Psoas muscle (tissue), 7 donors: ENCODE measurements at regions not wholly inside any gene's neighbourhood (a gene's known extent, or its start where the extent isn't known, plus 50 kb on each side); places are given as distances from the start of the nearest gene placed in this dataset.

Experiments used
- ATAC-seq, 4 donors: fragments of 200-7000 bp; cut with Tn5 transposase; one replicate each; pipeline ENCODE4 v1.9.1; 2020; ENCODE audit warnings: moderate library complexity in 3 of 4, mild to moderate bottlenecking in 2 of 4
- DNase-seq, 2 donors: peaks; one replicate each; pipeline ENCODE4 v3.0.0-alpha.2; 2020
- H3K27ac ChIP-seq: fragments of 200-600 bp; one replicate; pipeline ENCODE4 v1.8.0; 2022
- H3K27me3 ChIP-seq, 3 donors: fragments of 200-600 bp in 1 of 3; one replicate each; pipeline versions ENCODE4 v1.6.1 to v1.8.0; 2013 to 2022; ENCODE audit warnings: low read length in 2 of 3, mild to moderate bottlenecking in 2 of 3, moderate library complexity in 1 of 3; ENCODE audit not compliant: insufficient read depth in 3 of 3
- H3K36me3 ChIP-seq, 2 donors: fragments of 200-600 bp in 1 of 2; one replicate each; pipeline versions ENCODE4 v1.6.1 to v1.8.0; 2013 to 2022; ENCODE audit warnings: low read depth in 1 of 2, mild to moderate bottlenecking in 1 of 2, moderate library complexity in 1 of 2; ENCODE audit not compliant: insufficient read depth in 1 of 2
- H3K4me1 ChIP-seq: fragments of 200-600 bp; one replicate; pipeline ENCODE4 v1.8.0; 2022
- H3K4me3 ChIP-seq: fragments of 200-600 bp; one replicate; pipeline ENCODE4 v1.8.0; 2022; ENCODE audit warnings: mild to moderate bottlenecking
- H3K9me3 ChIP-seq: fragments of 200-600 bp; one replicate; pipeline ENCODE4 v1.8.0; 2022
- CTCF ChIP-seq: fragments of 200-600 bp; IDR thresholded peaks from one replicate; pipeline ENCODE4 v1.8.0; 2022; ENCODE audit warnings: antibody characterized with exemption
- WGBS, 3 donors: extraction: QIAGEN DNeasy Blood & Tissue Kit; methylation state at CpG; one replicate each; pipeline versions ENCODE4 v1.1.6 to v1.1.7; 2013; 5-methylcytosine and 5-hydroxymethylcytosine counted together
- intact Hi-C, 2 donors: fragments of 100-400 bp; cut with DNase I; formaldehyde crosslinking; loops; one replicate each; pipeline versions ENCODE4 v1.11.0 to v1.14.2; 2022
- donor health status: healthy with polysubstance abuse.
- donor health status: DM: no; HTN: no; CAD: no; lungs with moderate emphysema.
- donor health status: Bipolar disorder and iron deficiency.
- donor health status: healthy.
- donor health status: DM: yes; HTN: yes; CAD: no.
- donor health status: DM: no; HTN: no; CAD: no.
- donor health status: DM: yes; HTN: yes; CAD: no.

DNA sequence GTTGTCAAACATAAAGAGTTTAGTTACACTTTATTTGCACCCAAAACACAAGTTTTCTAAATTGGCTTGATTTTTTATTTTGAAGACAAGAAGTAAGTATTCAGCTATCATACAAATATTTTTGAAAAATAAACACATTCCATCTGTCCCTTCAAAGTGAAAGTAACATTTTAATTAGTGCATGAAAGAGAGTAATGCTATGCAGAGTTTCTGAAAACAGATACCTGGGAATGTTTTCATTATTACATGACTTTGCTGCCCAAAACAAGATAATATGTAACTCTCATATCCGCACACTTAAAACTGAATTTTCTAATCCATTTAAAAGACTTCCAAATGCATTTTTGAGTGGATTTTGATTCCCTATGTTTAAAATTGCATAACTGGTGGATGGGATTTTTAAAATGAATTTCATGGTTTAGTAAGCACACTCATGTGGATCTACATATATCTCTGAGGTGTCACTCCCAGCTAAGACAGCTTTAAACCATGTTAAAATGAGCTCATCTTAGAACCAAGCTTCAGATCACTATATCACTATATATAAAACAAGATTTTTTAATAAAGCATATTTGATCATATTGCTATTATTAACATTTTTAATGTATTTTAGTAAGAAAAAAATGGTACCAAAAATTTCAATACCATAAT is 127.5 kb downstream of the ATPSCKMT start:
- intact Hi-C loops, result no loop called here
- WGBS, 3 donors, result 82 to 89% (median 89%) methylated on average over 1 of the region's 1 CpG
- no peak overlapping the region for H3K4me3 ChIP-seq
- no peaks in the 10 kb centered on the region for H3K9me3 ChIP-seq
- ATAC-seq (no peak), DNase-seq (no peak)
- H3K36me3 ChIP-seq, result no peaks in the 10 kb centered on the region
- H3K27ac ChIP-seq, result no peak overlapping the region
- H3K27me3 ChIP-seq, result peaks cover 0 to 3% (median 0%) of the 10 kb centered on the region in 3 donors
- no peak for TF ChIP-seq CTCF
- no peaks in the 10 kb centered on the region for H3K4me1 ChIP-seq

GRCh38 chr5:10120934-10121333 is 128.8 kb downstream of the ATPSCKMT start:
- intact Hi-C loops, result no loop called here
- TF ChIP-seq CTCF, result no peak
- ATAC-seq, result no peak

DNA sequence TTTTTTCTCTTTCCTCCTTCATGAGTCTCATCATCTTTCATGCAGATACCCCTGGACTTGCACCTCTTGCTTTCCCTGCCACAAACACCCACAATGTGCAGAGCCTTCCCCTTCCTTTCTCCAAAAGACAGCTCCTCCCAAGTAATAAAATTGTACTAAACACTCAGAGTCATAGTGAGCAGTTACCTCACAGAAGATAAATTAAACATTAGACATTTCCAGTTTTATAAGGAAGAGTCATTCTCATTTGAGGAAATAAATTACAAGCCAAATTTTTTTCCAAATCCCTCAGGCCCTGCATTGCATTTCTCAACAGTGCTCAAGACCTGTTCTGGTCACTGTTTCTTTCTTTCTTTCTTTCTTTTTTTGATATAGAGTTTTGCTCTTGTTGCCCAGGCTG is 131.5 kb downstream of the ATPSCKMT start:
- no peak for ATAC-seq
- no peaks in the 10 kb centered on the region for H3K9me3 ChIP-seq
- no peaks in the 10 kb centered on the region for H3K4me1 ChIP-seq
- intact Hi-C loops, result no loop called here
- no peaks in the 10 kb centered on the region for H3K36me3 ChIP-seq
- no peak overlapping the region for H3K4me3 ChIP-seq
- H3K27ac ChIP-seq, result no peak overlapping the region
- no peak for TF ChIP-seq CTCF
- no peak for DNase-seq
- H3K27me3 ChIP-seq, result no peaks in the 10 kb centered on the region

More at GRCh38 chr5:10120934-10121333, 128.8 kb downstream of the ATPSCKMT start:
- no peak for DNase-seq
- no peaks in the 10 kb centered on the region for H3K36me3 ChIP-seq
- 98 to 99% (median 99%) methylated on average over 7 of the region's 7 CpGs for WGBS, 3 donors
- H3K9me3 ChIP-seq, result no peaks in the 10 kb centered on the region
- H3K27me3 ChIP-seq, result no peaks in the 10 kb centered on the region
- no peaks in the 10 kb centered on the region for H3K4me1 ChIP-seq
- H3K27ac ChIP-seq, result no peak overlapping the region
- H3K4me3 ChIP-seq, result no peak overlapping the region

- Histone ChIP-seq H3K9me3 (no peaks in the 10 kb centered on the region), H3K4me1 (no peaks in the 10 kb centered on the region), H3K27me3 (no peaks in the 10 kb centered on the region), H3K36me3 (no peaks in the 10 kb centered on the region), H3K4me3 (no peak overlapping the region), H3K27ac (no peak overlapping the region)
- ATAC-seq (no peak), DNase-seq (no peak)
- no peak for TF ChIP-seq CTCF
- intact Hi-C loops, result no loop called here
Measured at GRCh38 chr5:10116594-10116993, 133.1 kb downstream of the ATPSCKMT start.

- 98 to 100% (median 99%) methylated on average over 4 of the region's 4 CpGs for WGBS, 3 donors
- ATAC-seq (no peak), DNase-seq (no peak)
- Histone ChIP-seq H3K27ac (no peak overlapping the region), H3K9me3 (no peaks in the 10 kb centered on the region), H3K36me3 (no peaks in the 10 kb centered on the region), H3K27me3 (no peaks in the 10 kb centered on the region), H3K4me3 (no peak overlapping the region), H3K4me1 (no peaks in the 10 kb centered on the region)
- intact Hi-C loops, result no loop called here
- no peak for TF ChIP-seq CTCF
Measured at GRCh38 chr5:10115669-10116068, 134.0 kb downstream of the ATPSCKMT start.
